Panc1 (cell line): ENCODE measurements at regions not wholly inside any gene's neighbourhood (a gene's known extent, or its start where the extent isn't known, plus 50 kb on each side); places are given as distances from the start of the nearest gene placed in this dataset.

ENCODE experiments used
- ATAC-seq: fragments of 200-7000 bp; cut with Tn5 transposase; 2 replicates; pipeline ENCODE4 v1.9.1; 2020; ENCODE audit warnings: mild to moderate bottlenecking, moderate library complexity
- BruUV-seq: library from RNA; stranded (reverse); fragments of 400-500 nt; replicated peaks from 2 replicates; lab custom pipeline; 2021; lab: Mats Ljungman, UMichigan
- CTCF ChIA-PET: fragments of 300-600 bp; sonication (Branson Sonifier 250); formaldehyde crosslinking; loops from one replicate; lab custom pipeline; 2022; ENCODE audit warnings: antibody characterized with exemption; lab: Charles Lee
- POLR2A ChIA-PET: fragments of 300-600 bp; sonication (Branson Sonifier 250); formaldehyde crosslinking; loops from one replicate; lab custom pipeline; 2022; ENCODE audit warnings: antibody characterized with exemption; lab: Charles Lee
- DNase-seq: peaks from one replicate; pipeline ENCODE4 v3.0.0-alpha.2; 2010; ENCODE audit warnings: low read depth, low spot score
- H3K27ac ChIP-seq: 2 replicates; pipeline ENCODE4 v1.5.1; 2011; ENCODE audit warnings: mild to moderate bottlenecking, low read length, inconsistent platforms
- H3K27me3 ChIP-seq: fragments of 200-500 bp; sonication (Bioruptor generic); 2 replicates; pipeline ENCODE4 v1.6.0; 2014; ENCODE audit warnings: low read length, inconsistent platforms; ENCODE audit not compliant: control insufficient read depth, insufficient read depth
- H3K36me3 ChIP-seq: fragments of 200-500 bp; sonication (Bioruptor generic); 2 replicates; pipeline ENCODE4 v1.5.1; 2014; ENCODE audit warnings: inconsistent platforms, mild to moderate bottlenecking, low read length, moderate library complexity; ENCODE audit not compliant: control insufficient read depth, insufficient read depth
- H3K4me1 ChIP-seq: 2 replicates; pipeline ENCODE4 v1.5.1; 2011; ENCODE audit warnings: inconsistent platforms, mild to moderate bottlenecking, low read length, moderate library complexity; ENCODE audit not compliant: control insufficient read depth, insufficient read depth
- H3K4me3 ChIP-seq, 2 experiments: 2 replicates each; pipeline ENCODE4 v1.5.1; 2011 to 2012; ENCODE audit warnings: low read depth in 2 of 2, low read length in 2 of 2, mild to moderate bottlenecking in 2 of 2, inconsistent platforms in 1 of 2, moderate library complexity in 1 of 2
- H3K9me3 ChIP-seq: fragments of 200-500 bp; sonication (Bioruptor generic); 2 replicates; pipeline ENCODE4 v1.5.1; 2014; ENCODE audit warnings: low read depth, mild to moderate bottlenecking, inconsistent platforms, low read length, moderate library complexity; ENCODE audit not compliant: control insufficient read depth, insufficient read depth
- POLR2AphosphoS5 ChIP-seq: IDR thresholded peaks from 2 replicates; pipeline ENCODE4 v1.6.1; 2012; ENCODE audit warnings: mild to moderate bottlenecking, low read depth, low read length, moderate library complexity
- SIN3A ChIP-seq: IDR thresholded peaks from 2 replicates; pipeline ENCODE4 v1.6.1; 2012; ENCODE audit warnings: low read depth, mild to moderate bottlenecking, low read length, moderate library complexity, borderline replicate concordance; ENCODE audit not compliant: insufficient read depth
- TCF7L2 ChIP-seq: IDR thresholded peaks from 2 replicates; pipeline ENCODE4 v1.6.1; 2011; ENCODE audit warnings: mild to moderate bottlenecking, low read depth, low read length, inconsistent platforms
- in situ Hi-C: cut with HindIII; loops from 2 replicates; pipeline ENCODE4 v1.10.0; 2016; ENCODE audit warnings: low sequenced_read_pairs, low pct_unique_long_range_greater_than_20kb
- intact Hi-C: fragments of 100-400 bp; cut with micrococcal nuclease; formaldehyde crosslinking; loops from one replicate; pipeline ENCODE4 v1.10.0; 2022; ENCODE audit not compliant: unreplicated experiment
- TF ChIP-seq, protein P1 (sequence below): fragments of 450-650 bp; IDR thresholded peaks from 2 replicates; pipeline ENCODE4 v1.5.1; 2017; ENCODE audit warnings: mild to moderate bottlenecking
- TF ChIP-seq, protein P2 (sequence below), 2 experiments: IDR thresholded peaks; 2 replicates each; pipeline ENCODE4 v1.6.1; 2011 to 2012; ENCODE audit warnings: low read depth in 2 of 2, control low read depth in 1 of 2, low read length in 1 of 2, mild to moderate bottlenecking in 1 of 2, moderate library complexity in 1 of 2; ENCODE audit not compliant: insufficient read depth in 1 of 2

DNA sequence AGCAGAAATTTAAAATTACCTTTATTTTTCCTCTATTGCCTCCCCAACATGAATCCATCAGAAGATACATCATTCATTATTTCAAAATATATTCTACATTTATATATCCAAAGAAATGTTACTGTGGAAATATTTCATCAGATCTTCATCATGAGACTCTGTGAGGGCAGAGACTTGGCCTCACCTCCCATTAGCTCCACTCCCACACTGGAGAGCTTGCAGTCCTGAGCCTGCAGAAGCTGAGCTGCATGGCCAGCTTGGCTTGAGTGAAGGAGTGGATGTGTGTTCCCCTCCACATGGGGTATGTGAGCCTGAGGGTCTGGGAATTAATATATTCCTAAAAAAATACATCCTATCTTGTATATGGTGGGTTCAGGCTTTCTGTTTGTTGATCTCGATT is 961.9 kb downstream of the TMEM121 start:
- no peaks in the 10 kb centered on the region for H3K9me3 ChIP-seq
- POLR2A ChIA-PET, result no interaction called here
- in situ Hi-C loops, result no loop called here
- intact Hi-C loops, result no loop called here
- no peak for DNase-seq
- ATAC-seq, result no peak
- H3K4me3 ChIP-seq, result no peak overlapping the region
- CTCF ChIA-PET, result no interaction called here
- H3K36me3 ChIP-seq, result no peaks in the 10 kb centered on the region
- H3K27ac ChIP-seq, result no peak overlapping the region
- no peaks in the 10 kb centered on the region for H3K27me3 ChIP-seq
- H3K4me1 ChIP-seq, result no peaks in the 10 kb centered on the region
- no TSS peak for BruUV-seq
- TF ChIP-seq SIN3A (no peak), POLR2AphosphoS5 (no peak), TCF7L2 (no peak)
- TF ChIP-seq, protein P1, sequence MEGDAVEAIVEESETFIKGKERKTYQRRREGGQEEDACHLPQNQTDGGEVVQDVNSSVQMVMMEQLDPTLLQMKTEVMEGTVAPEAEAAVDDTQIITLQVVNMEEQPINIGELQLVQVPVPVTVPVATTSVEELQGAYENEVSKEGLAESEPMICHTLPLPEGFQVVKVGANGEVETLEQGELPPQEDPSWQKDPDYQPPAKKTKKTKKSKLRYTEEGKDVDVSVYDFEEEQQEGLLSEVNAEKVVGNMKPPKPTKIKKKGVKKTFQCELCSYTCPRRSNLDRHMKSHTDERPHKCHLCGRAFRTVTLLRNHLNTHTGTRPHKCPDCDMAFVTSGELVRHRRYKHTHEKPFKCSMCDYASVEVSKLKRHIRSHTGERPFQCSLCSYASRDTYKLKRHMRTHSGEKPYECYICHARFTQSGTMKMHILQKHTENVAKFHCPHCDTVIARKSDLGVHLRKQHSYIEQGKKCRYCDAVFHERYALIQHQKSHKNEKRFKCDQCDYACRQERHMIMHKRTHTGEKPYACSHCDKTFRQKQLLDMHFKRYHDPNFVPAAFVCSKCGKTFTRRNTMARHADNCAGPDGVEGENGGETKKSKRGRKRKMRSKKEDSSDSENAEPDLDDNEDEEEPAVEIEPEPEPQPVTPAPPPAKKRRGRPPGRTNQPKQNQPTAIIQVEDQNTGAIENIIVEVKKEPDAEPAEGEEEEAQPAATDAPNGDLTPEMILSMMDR, result no peak
- TF ChIP-seq, protein P2, sequence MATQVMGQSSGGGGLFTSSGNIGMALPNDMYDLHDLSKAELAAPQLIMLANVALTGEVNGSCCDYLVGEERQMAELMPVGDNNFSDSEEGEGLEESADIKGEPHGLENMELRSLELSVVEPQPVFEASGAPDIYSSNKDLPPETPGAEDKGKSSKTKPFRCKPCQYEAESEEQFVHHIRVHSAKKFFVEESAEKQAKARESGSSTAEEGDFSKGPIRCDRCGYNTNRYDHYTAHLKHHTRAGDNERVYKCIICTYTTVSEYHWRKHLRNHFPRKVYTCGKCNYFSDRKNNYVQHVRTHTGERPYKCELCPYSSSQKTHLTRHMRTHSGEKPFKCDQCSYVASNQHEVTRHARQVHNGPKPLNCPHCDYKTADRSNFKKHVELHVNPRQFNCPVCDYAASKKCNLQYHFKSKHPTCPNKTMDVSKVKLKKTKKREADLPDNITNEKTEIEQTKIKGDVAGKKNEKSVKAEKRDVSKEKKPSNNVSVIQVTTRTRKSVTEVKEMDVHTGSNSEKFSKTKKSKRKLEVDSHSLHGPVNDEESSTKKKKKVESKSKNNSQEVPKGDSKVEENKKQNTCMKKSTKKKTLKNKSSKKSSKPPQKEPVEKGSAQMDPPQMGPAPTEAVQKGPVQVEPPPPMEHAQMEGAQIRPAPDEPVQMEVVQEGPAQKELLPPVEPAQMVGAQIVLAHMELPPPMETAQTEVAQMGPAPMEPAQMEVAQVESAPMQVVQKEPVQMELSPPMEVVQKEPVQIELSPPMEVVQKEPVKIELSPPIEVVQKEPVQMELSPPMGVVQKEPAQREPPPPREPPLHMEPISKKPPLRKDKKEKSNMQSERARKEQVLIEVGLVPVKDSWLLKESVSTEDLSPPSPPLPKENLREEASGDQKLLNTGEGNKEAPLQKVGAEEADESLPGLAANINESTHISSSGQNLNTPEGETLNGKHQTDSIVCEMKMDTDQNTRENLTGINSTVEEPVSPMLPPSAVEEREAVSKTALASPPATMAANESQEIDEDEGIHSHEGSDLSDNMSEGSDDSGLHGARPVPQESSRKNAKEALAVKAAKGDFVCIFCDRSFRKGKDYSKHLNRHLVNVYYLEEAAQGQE (IDR thresholded peaks at IDR 0.05; ENCODE audit: insufficient read depth in 1 of 2, low read depth in 2 of 2, low read length in 1 of 2), result no peak

DNA sequence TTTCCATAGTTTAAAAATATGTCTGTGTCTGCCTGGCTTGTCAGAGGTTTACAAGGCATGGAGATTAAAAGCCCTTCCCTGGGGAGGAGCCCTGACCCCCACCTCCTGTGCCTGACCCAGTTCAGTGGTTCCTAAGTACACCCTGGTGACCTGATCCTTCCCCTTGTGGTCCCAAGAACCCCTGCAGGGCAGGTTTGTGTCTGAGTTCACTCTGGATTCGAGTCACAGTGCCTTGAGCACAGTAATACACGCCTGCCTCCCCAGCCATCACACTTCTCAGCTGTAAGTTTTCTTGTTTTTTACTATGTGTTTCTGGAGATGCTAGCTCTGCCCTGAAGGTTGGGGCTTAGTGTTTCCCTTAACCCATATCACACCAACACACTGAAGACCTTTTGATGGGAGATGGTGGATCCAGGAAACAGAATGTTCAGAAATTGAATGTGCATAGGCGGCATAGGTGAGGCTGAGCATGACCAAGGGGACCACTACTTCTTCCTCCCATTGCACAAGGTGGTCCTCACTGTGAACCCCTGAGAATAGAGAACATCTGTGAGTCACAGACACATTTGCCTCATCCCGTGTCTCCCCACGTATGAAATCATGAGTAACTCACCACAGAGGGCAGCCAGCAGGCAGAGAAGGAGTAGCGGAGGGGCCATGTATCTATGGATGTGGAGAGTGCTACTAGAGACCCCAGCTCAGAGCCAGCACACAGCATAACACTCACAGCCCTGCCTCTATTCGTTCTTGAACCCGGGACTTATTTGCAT is 962.9 kb downstream of the TMEM121 start:
- ATAC-seq, result no peak
- ChIA-PET CTCF (no interaction called here), POLR2A (no interaction called here)
- no peak for DNase-seq
- Histone ChIP-seq H3K27ac (no peak overlapping the region), H3K36me3 (no peaks in the 10 kb centered on the region), H3K4me1 (no peaks in the 10 kb centered on the region), H3K27me3 (no peaks in the 10 kb centered on the region), H3K9me3 (no peaks in the 10 kb centered on the region), H3K4me3 (no peak overlapping the region)
- TF ChIP-seq TCF7L2, result no peak
- TF ChIP-seq, protein P1, result no peak
- in situ Hi-C loops (no loop called here), intact Hi-C loops (no loop called here)
- no TSS peak for BruUV-seq
